ENCODE measurements at regions not wholly inside any gene's neighbourhood (a gene's known extent, or its start where the extent isn't known, plus 50 kb on each side); places are given as distances from the start of the nearest gene placed in this dataset.

GRCh38 chr20:40890635-40891034 is 138.0 kb upstream of the TOP1 start:
- Histone ChIP-seq H3K9me2 (replicated peaks; ENCODE audit: control insufficient read depth, low read length) (no peaks in the 10 kb centered on the region), H3K4me2 (ENCODE audit: low read length) (no peak overlapping the region), H3K4me3 (ENCODE audit: low read length) (no peak overlapping the region), H3K4me1 (ENCODE audit: control insufficient read depth, low read length) (peaks cover 64% of the 10 kb centered on the region), H3K79me2 (ENCODE audit: control insufficient read depth, low read length) (no peaks in the 10 kb centered on the region), H3K9me3 (ENCODE audit: control insufficient read depth, insufficient read depth, low read length) (no peaks in the 10 kb centered on the region), H3K27me3 (ENCODE audit: control insufficient read depth, low read length) (no peaks in the 10 kb centered on the region), H3K36me3 (ENCODE audit: control insufficient read depth, low read length) (peaks cover 10% of the 10 kb centered on the region), H4K20me1 (ENCODE audit: control insufficient read depth, insufficient read depth, low read depth, low read length) (no peaks in the 10 kb centered on the region), H3F3A (ENCODE audit: control insufficient read depth, insufficient read depth) (no peaks in the 10 kb centered on the region), H3K27ac (ENCODE audit: low read depth, low read length) (no peak overlapping the region)
- TF ChIP-seq EZH2phosphoT487 (IDR thresholded peaks at IDR 0.05; ENCODE audit: borderline replicate concordance, low read length): no peak
- TF ChIP-seq, protein P1, sequence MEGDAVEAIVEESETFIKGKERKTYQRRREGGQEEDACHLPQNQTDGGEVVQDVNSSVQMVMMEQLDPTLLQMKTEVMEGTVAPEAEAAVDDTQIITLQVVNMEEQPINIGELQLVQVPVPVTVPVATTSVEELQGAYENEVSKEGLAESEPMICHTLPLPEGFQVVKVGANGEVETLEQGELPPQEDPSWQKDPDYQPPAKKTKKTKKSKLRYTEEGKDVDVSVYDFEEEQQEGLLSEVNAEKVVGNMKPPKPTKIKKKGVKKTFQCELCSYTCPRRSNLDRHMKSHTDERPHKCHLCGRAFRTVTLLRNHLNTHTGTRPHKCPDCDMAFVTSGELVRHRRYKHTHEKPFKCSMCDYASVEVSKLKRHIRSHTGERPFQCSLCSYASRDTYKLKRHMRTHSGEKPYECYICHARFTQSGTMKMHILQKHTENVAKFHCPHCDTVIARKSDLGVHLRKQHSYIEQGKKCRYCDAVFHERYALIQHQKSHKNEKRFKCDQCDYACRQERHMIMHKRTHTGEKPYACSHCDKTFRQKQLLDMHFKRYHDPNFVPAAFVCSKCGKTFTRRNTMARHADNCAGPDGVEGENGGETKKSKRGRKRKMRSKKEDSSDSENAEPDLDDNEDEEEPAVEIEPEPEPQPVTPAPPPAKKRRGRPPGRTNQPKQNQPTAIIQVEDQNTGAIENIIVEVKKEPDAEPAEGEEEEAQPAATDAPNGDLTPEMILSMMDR (IDR thresholded peaks at IDR 0.05; ENCODE audit: low read depth, low read length, poor library complexity, severe bottlenecking): no peak

- TF ChIP-seq, protein P1 (IDR thresholded peaks at IDR 0.05; ENCODE audit: low read depth, low read length, poor library complexity, severe bottlenecking): no peak
- no peak for TF ChIP-seq EZH2phosphoT487 (IDR thresholded peaks at IDR 0.05; ENCODE audit: borderline replicate concordance, low read length)
- Histone ChIP-seq H3K9me3 (ENCODE audit: control insufficient read depth, insufficient read depth, low read length) (no peaks in the 10 kb centered on the region), H3K4me2 (ENCODE audit: low read length) (no peak overlapping the region), H3K27me3 (ENCODE audit: control insufficient read depth, low read length) (no peaks in the 10 kb centered on the region), H3K27ac (ENCODE audit: low read depth, low read length) (no peak overlapping the region), H3K9me2 (replicated peaks; ENCODE audit: control insufficient read depth, low read length) (no peaks in the 10 kb centered on the region), H4K20me1 (ENCODE audit: control insufficient read depth, insufficient read depth, low read depth, low read length) (no peaks in the 10 kb centered on the region), H3F3A (ENCODE audit: control insufficient read depth, insufficient read depth) (no peaks in the 10 kb centered on the region; the same call in 1 of the 2 replicates), H3K79me2 (ENCODE audit: control insufficient read depth, low read length) (no peaks in the 10 kb centered on the region), H3K36me3 (ENCODE audit: control insufficient read depth, low read length) (peaks cover 10% of the 10 kb centered on the region), H3K4me1 (ENCODE audit: control insufficient read depth, low read length) (peaks cover 71% of the 10 kb centered on the region), H3K4me3 (ENCODE audit: low read length) (no peak overlapping the region)
Measured at GRCh38 chr20:40891351-40891750, 137.3 kb upstream of the TOP1 start.

- H3K9me2 ChIP-seq (replicated peaks; ENCODE audit: control insufficient read depth, low read length): no peaks in the 10 kb centered on the region
- H3F3A ChIP-seq (ENCODE audit: control insufficient read depth, insufficient read depth): peaks cover 10% of the 10 kb centered on the region
- H3K27ac ChIP-seq (ENCODE audit: low read depth, low read length): peak overlapping the region; percentile 38
- TF ChIP-seq, protein P1 (IDR thresholded peaks at IDR 0.05; ENCODE audit: low read depth, low read length, poor library complexity, severe bottlenecking): peak; percentile 64
- no peak for TF ChIP-seq EZH2phosphoT487 (IDR thresholded peaks at IDR 0.05; ENCODE audit: borderline replicate concordance, low read length)
- H3K36me3 ChIP-seq (ENCODE audit: control insufficient read depth, low read length): peaks cover 10% of the 10 kb centered on the region
- peak overlapping the region; percentile 42 for H3K4me2 ChIP-seq (ENCODE audit: low read length)
- no peak overlapping the region for H3K4me3 ChIP-seq (ENCODE audit: low read length)
- no peaks in the 10 kb centered on the region for H4K20me1 ChIP-seq (ENCODE audit: control insufficient read depth, insufficient read depth, low read depth, low read length)
- no peaks in the 10 kb centered on the region for H3K9me3 ChIP-seq (ENCODE audit: control insufficient read depth, insufficient read depth, low read length)
- H3K4me1 ChIP-seq (ENCODE audit: control insufficient read depth, low read length): peaks cover 84% of the 10 kb centered on the region
- no peaks in the 10 kb centered on the region for H3K79me2 ChIP-seq (ENCODE audit: control insufficient read depth, low read length)
- H3K27me3 ChIP-seq (ENCODE audit: control insufficient read depth, low read length): no peaks in the 10 kb centered on the region
Measured at GRCh38 chr20:40892642-40893041, 136.0 kb upstream of the TOP1 start.
